MG63 (cell line): ENCODE measurements at regions not wholly inside any gene's neighbourhood (a gene's known extent, or its start where the extent isn't known, plus 50 kb on each side); places are given as distances from the start of the nearest gene placed in this dataset.

ENCODE experiments used
- DNase-seq: peaks from one replicate; pipeline ENCODE4 v3.0.0-alpha.2; 2020
- H3K27me3 ChIP-seq: fragments of 250-450 bp; sonication (Bioruptor Pico); 2 replicates; pipeline ENCODE4 v1.5.1; 2020; ENCODE audit warnings: mild to moderate bottlenecking, moderate library complexity
- H3K36me3 ChIP-seq: fragments of 250-450 bp; sonication (Bioruptor Pico); 2 replicates; pipeline ENCODE4 v1.5.1; 2020; ENCODE audit warnings: mild to moderate bottlenecking, moderate library complexity
- H3K4me3 ChIP-seq: fragments of 250-450 bp; sonication (Bioruptor Pico); 2 replicates; pipeline ENCODE4 v1.5.1; 2020; ENCODE audit warnings: mild to moderate bottlenecking, moderate library complexity
- H3K9me3 ChIP-seq: fragments of 250-450 bp; sonication (Bioruptor Pico); 2 replicates; pipeline ENCODE4 v1.5.1; 2020; ENCODE audit warnings: mild to moderate bottlenecking, moderate library complexity

- Histone ChIP-seq H3K4me3 (no peak overlapping the region), H3K9me3 (peaks cover 2% of the 10 kb centered on the region; the same call in 1 of the 2 replicates), H3K27me3 (peaks cover 7% of the 10 kb centered on the region), H3K36me3 (no peaks in the 10 kb centered on the region)
- no peak for DNase-seq
Measured at GRCh38 chr7:45366475-45366874, 207.7 kb upstream of the ADCY1 start.

DNA sequence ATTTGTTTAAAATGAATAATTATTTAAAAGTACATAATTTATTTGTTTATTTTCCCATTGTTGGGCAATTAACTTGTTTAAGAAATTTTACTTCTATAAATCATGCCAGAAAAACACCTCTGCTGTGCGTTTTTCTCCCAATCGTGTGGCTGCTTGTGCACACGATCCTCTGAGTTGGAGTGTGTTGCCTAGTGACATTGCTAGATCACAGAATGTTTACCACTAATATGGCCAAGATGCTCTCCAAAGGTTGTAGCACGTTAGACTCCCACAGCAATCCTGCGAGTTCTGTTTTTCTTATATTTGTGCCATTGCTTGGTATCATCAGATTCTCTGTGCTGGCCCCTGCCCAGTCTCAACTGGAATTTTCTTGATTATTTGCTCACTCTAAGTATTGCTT lies 207.1 kb upstream of the ADCY1 start:
- Histone ChIP-seq H3K27me3 (peaks cover 7% of the 10 kb centered on the region), H3K36me3 (no peaks in the 10 kb centered on the region), H3K9me3 (peaks cover 2% of the 10 kb centered on the region; the same call in 1 of the 2 replicates), H3K4me3 (no peak overlapping the region)
- no peak for DNase-seq

DNA sequence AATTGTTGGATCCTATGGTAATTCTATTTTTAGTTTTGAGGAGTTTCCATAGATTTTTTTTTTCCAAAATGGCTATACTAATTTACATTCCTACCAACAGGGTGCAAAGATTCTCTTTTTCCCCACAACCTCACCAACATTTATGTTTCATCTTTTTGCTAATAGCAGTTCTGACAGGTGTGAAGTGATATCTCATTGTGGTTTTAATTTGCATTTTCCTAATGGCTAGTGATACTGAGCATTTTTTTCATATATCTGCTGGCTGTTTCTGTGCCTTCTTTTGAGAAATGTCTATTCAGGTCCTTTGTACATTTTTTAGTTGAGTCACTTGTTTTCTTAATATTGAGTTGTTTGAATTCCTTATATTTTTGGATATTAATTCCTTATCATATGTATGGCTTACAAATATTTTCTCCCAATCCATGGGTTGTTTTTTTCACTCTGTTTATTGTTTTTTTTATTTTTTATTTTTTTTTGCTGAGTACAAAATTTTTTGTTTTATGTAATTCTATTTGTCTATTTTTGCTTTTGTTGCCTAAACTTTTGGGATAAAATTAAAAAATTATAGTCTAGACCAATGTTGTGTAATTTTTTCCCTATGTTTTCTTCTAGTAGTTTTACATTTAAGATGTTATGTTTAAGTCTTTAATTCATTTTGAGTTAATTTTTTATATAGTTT lies 205.9 kb upstream of the ADCY1 start:
- no peak for DNase-seq
- Histone ChIP-seq H3K27me3 (peaks cover 7% of the 10 kb centered on the region), H3K4me3 (no peak overlapping the region), H3K9me3 (peaks cover 2% of the 10 kb centered on the region; the same call in 1 of the 2 replicates), H3K36me3 (no peaks in the 10 kb centered on the region)

- no peak overlapping the region for H3K4me3 ChIP-seq
- no peaks in the 10 kb centered on the region for H3K9me3 ChIP-seq
- peak; percentile 44 for DNase-seq
- no peaks in the 10 kb centered on the region for H3K36me3 ChIP-seq
- H3K27me3 ChIP-seq: no peaks in the 10 kb centered on the region
Measured at GRCh38 chr7:45384499-45384898, 189.7 kb upstream of the ADCY1 start.

GRCh38 chr7:45387837-45388236 lies 186.3 kb upstream of the ADCY1 start:
- Histone ChIP-seq H3K36me3 (no peaks in the 10 kb centered on the region), H3K27me3 (no peaks in the 10 kb centered on the region), H3K4me3 (no peak overlapping the region), H3K9me3 (no peaks in the 10 kb centered on the region)
- peak; percentile 15 for DNase-seq

GRCh38 chr7:45389073-45389872 lies 184.9 kb upstream of the ADCY1 start:
- H3K36me3 ChIP-seq: no peaks in the 10 kb centered on the region
- H3K9me3 ChIP-seq: no peaks in the 10 kb centered on the region
- no peak overlapping the region for H3K4me3 ChIP-seq
- no peaks in the 10 kb centered on the region for H3K27me3 ChIP-seq
- DNase-seq: no peak

DNA sequence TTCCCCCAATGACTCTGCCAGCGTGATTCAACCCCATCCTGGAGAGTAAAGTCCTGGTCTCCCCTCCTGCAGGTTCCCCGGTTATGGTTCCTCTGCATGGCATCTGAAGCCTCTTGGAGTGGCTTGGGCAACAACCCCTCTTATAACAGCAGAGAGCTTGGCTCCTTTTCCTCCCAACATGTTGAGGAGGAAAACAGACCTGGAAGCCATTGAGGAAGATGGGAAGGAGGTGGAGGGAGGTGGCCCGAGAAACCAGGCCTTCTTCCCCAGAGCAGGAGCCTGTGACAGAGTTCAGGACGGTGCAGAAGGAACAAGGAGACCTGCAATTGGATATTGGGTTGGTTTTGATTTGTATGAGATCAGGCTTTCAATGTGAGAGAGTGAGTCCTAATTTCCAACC lies 184.0 kb upstream of the ADCY1 start:
- DNase-seq: no peak
- H3K9me3 ChIP-seq: no peaks in the 10 kb centered on the region
- no peaks in the 10 kb centered on the region for H3K27me3 ChIP-seq
- no peak overlapping the region for H3K4me3 ChIP-seq
- H3K36me3 ChIP-seq: no peaks in the 10 kb centered on the region

DNA sequence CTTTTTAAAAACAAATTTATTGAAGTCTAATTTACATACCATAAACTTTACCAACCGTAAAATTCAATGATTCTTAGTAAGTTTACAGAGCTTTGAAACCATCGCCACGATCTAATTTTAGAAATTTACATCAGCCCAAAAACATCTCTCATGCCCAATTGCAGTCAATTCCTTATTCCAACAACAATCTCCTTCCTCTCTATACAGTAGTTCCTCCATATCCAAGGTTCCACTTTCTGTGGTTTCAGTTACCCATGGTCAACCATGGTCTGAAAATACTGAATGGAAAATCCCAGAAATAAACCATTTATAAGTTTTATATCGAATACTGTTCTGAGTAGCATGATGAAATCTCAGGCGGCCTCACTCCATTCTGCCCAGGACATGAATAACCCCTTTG lies 183.4 kb upstream of the ADCY1 start:
- Histone ChIP-seq H3K36me3 (no peaks in the 10 kb centered on the region), H3K9me3 (no peaks in the 10 kb centered on the region), H3K4me3 (no peak overlapping the region), H3K27me3 (no peaks in the 10 kb centered on the region)
- DNase-seq: no peak

DNA sequence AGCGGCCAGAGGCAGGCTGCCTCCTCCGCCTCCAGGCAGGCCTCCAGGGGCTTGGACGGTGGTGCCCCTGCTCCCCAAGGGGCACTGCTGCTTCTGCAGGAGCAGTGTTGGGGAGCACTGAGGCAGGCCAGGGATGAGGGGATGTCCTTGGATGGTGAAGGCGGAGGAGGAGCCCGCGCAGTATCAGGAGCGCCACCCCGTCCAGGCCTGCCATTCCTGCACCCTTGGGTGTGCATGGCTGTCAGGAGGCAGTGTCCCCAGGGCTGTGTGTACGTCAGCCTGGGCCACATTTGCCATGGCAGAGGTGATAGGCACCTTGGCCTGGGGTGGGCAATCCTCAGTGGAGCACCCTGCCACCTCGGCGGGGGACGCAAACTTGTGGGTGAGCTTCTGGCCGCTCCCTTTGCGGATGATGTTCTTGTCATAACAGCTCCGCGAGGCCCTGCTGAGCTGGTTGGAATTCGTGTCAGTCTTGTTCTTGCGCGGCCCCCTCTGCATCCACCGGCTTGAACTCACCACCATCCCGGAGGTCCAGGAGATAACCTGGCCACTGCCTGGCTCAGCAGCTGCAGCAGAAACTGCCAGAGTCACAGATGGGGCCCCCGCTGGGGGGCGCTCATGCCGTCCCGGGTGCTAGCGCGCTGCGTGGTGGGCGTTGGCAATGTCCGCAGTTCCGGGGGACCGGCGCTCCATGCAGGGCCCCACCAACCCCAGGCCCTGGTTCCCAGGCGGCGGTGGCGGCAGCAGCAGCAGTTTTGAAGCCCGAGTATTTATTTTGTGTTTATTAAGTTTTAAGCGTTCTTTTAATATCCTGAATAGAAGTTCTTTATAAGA lies 182.3 kb upstream of the ADCY1 start:
- H3K9me3 ChIP-seq: no peaks in the 10 kb centered on the region

DNA sequence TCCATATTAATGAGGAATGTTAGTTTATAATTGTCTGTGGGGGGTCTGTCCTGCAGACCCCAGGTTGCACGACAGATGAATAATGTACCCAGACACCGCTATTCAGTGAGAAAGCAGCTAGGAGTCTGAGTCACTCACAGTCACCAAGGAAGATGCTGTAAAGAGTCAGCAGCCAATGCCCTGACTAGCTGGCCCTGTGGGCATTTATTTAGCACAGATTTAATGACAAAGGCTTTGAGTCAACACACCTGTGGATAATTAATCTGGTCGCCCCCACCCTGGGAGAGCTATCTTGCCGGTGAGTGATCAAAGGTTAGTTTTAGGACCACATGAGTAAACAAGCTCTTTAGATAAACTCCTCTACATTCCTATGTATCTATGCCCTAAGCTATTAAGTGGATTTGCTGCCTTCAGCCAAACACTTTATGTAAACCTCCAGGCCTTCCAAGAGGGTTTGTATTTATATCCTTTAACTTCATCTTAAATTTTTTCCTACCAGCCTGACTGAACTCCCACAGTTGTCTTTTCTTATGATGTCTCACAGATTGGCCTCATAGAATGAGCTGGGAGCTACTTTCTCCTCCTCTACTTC lies 180.0 kb upstream of the ADCY1 start:
- Histone ChIP-seq H3K4me3 (no peak overlapping the region), H3K36me3 (no peaks in the 10 kb centered on the region), H3K27me3 (no peaks in the 10 kb centered on the region), H3K9me3 (no peaks in the 10 kb centered on the region)
- no peak for DNase-seq

More for the DNA sequence above, 182.3 kb upstream of the ADCY1 start:
- Histone ChIP-seq H3K4me3 (no peak overlapping the region), H3K36me3 (no peaks in the 10 kb centered on the region), H3K27me3 (no peaks in the 10 kb centered on the region)
- DNase-seq: no peak

- no peak overlapping the region for H3K4me3 ChIP-seq
- H3K27me3 ChIP-seq: no peaks in the 10 kb centered on the region
- H3K36me3 ChIP-seq: no peaks in the 10 kb centered on the region
- no peak for DNase-seq
- peaks cover 2% of the 10 kb centered on the region; the same call in 1 of the 2 replicates for H3K9me3 ChIP-seq
Measured at GRCh38 chr7:45399069-45399468, 175.1 kb upstream of the ADCY1 start.

- Histone ChIP-seq H3K4me3 (no peak overlapping the region), H3K9me3 (peaks cover 2% of the 10 kb centered on the region; the same call in 1 of the 2 replicates), H3K36me3 (no peaks in the 10 kb centered on the region), H3K27me3 (no peaks in the 10 kb centered on the region)
- no peak for DNase-seq
Measured at GRCh38 chr7:45400680-45401079, 173.5 kb upstream of the ADCY1 start.

GRCh38 chr7:45401155-45401554 lies 173.0 kb upstream of the ADCY1 start:
- DNase-seq: no peak
- H3K9me3 ChIP-seq: peaks cover 2% of the 10 kb centered on the region; the same call in 1 of the 2 replicates

DNA sequence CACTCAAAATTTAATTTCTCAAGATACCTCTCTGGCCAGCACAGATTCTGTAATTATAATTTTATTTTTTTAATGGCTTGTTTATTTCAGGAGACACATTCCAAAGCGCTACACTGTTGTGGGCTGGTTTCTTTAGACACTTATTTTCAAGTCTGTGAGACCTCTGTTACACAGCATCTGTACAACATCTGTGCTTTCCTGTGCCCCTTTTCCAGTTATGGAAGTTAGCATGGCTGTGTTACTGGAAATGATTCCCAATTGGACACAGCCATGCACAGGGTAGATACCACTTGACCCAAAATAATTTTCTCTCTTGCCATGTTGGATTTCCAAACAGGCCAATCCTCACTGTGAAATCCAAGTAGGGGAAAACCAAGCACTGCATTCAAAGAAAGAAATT lies 172.3 kb upstream of the ADCY1 start:
- H3K27me3 ChIP-seq: no peaks in the 10 kb centered on the region
- no peaks in the 10 kb centered on the region for H3K36me3 ChIP-seq
- no peak overlapping the region for H3K4me3 ChIP-seq
- H3K9me3 ChIP-seq: peaks cover 2% of the 10 kb centered on the region; the same call in 1 of the 2 replicates
- no peak for DNase-seq

More at GRCh38 chr7:45401155-45401554, 173.0 kb upstream of the ADCY1 start:
- H3K36me3 ChIP-seq: no peaks in the 10 kb centered on the region
- no peaks in the 10 kb centered on the region for H3K27me3 ChIP-seq
- no peak overlapping the region for H3K4me3 ChIP-seq

DNA sequence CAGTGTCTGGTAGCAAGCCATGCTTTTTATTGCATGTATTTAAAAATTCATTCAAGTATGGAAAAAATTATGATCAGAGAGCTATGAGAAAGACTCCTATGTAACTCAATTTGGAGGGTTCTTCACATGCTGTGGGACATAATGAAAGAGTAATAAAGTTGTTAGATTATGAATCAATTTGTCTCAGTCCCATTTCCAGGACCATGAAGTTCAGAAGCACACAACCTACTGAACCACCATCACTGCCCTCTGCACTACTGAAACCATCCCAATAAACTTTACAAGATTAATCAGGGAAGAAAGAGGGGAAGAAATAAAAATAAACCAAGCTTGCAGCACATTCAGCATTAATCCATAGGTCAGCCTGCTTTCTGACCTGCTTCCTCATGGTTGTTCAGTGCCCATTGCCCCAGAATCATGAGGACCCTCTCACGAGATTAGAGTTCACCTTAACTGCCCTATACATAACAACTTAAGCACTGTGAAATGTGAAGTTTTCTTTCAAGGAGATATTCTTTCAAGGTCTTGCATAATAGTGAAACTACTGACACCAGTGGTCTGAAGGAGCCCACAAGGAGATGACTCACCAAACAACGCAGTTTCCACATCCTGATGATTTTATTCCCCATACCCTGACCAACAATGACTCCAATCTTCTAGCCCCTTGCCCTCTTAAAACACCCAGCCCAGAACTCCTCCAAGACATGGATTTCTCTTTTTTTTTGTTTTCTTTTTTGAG lies 171.5 kb upstream of the ADCY1 start:
- no peak for DNase-seq
- H3K9me3 ChIP-seq: peaks cover 2% of the 10 kb centered on the region; the same call in 1 of the 2 replicates
- no peak overlapping the region for H3K4me3 ChIP-seq
- no peaks in the 10 kb centered on the region for H3K36me3 ChIP-seq
- no peaks in the 10 kb centered on the region for H3K27me3 ChIP-seq

DNA sequence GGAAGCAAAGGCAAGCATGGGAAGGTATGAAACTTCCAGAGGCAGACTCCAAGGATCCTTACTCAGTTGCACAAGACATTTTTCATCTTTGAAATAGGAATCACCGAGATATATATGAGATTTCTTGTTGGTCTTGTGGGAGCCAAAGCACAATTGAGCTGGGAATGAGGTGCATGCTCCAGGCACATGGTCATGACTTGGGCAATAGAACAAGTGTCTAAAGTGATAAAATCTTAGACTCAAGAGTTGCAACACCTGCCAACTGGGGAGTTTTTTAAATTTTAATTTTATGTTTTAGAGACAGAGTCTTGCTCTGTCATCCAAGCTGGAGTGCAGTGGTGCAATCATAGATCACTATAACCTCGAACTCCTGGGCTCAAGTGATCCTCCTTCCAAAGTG lies 169.5 kb upstream of the ADCY1 start:
- no peaks in the 10 kb centered on the region for H3K27me3 ChIP-seq
- no peak for DNase-seq
- no peaks in the 10 kb centered on the region for H3K36me3 ChIP-seq
- H3K9me3 ChIP-seq: peaks cover 2% of the 10 kb centered on the region; the same call in 1 of the 2 replicates
- no peak overlapping the region for H3K4me3 ChIP-seq
